Natural killer cell treated with Interleukin-12 subunit alpha and Interleukin-12 subunit beta and Interleukin-15 and Interleukin-18, amount 100 ng/mL, for 72 hours (primary cell): ENCODE measurements at regions not wholly inside any gene's neighbourhood (a gene's known extent, or its start where the extent isn't known, plus 50 kb on each side); places are given as distances from the start of the nearest gene placed in this dataset.
A peak's percentile ranks its signal among the peaks of the same experiment; 100 is the strongest.

ENCODE experiments used
- ATAC-seq, 2 donors: fragments of 150-1000 bp; cut with Tn5 transposase in 1 of 2; sonication (Bioruptor Pico), chemical (Tn5 transposase) in 1 of 2; 2 replicates each; pipeline ENCODE4 v1.10.0; 2021
- DNase-seq: peaks from one replicate; pipeline ENCODE4 v3.0.0; 2022; ENCODE audit warnings: low spot score
- H3K27ac Mint-ChIP-seq, 2 donors: 1 replicate in 1 of 2; 2 replicates in 1 of 2; pipeline ENCODE4 v1.8.0; 2022; ENCODE audit warnings: mixed read lengths in 2 of 2, mild to moderate bottlenecking in 1 of 2, moderate library complexity in 1 of 2
- H3K27me3 Mint-ChIP-seq, 2 donors: 1 replicate in 1 of 2; 2 replicates in 1 of 2; pipeline ENCODE4 v1.8.0; 2022; ENCODE audit warnings: mixed read lengths in 2 of 2
- H3K36me3 Mint-ChIP-seq: one replicate; pipeline ENCODE4 v1.8.0; 2022; ENCODE audit warnings: mixed read lengths
- H3K4me1 Mint-ChIP-seq, 2 donors: 1 replicate in 1 of 2; 2 replicates in 1 of 2; pipeline ENCODE4 v1.8.0; 2022; ENCODE audit warnings: low read depth in 2 of 2, mixed read lengths in 2 of 2, mild to moderate bottlenecking in 1 of 2
- H3K4me3 Mint-ChIP-seq: one replicate; pipeline ENCODE4 v1.8.0; 2022; ENCODE audit warnings: mixed read lengths
- H3K9me3 Mint-ChIP-seq: 2 replicates; pipeline ENCODE4 v1.8.0; 2022; ENCODE audit warnings: mixed read lengths

DNA sequence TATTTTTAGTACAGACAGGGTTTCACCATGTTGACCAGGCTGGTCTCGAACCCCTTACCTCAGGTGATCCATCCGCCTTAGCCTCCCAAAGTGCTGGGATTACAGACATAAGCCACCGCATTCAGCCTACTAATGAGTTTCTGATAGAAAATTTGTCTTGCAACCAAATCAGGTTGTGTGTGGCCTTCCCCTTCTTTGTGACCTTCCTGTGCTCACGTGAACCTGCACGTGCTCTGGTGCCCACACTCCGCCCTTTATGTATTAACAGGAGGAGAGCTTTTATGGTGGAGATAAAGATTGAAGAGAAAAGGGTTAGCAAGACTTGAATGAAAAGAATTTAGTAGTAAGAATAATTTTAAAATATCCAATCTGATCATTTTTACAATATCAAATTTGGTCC lies 343.5 kb upstream of the TMEM132C start:
- no peak for ATAC-seq
- H3K36me3 Mint-ChIP-seq = no peaks in the 10 kb centered on the region
- H3K4me1 Mint-ChIP-seq = no peaks in the 10 kb centered on the region
- H3K9me3 Mint-ChIP-seq = no peaks in the 10 kb centered on the region
- H3K27me3 Mint-ChIP-seq = no peaks in the 10 kb centered on the region
- H3K4me3 Mint-ChIP-seq = no peak overlapping the region
- DNase-seq = no peak
- no peak overlapping the region for H3K27ac Mint-ChIP-seq

DNA sequence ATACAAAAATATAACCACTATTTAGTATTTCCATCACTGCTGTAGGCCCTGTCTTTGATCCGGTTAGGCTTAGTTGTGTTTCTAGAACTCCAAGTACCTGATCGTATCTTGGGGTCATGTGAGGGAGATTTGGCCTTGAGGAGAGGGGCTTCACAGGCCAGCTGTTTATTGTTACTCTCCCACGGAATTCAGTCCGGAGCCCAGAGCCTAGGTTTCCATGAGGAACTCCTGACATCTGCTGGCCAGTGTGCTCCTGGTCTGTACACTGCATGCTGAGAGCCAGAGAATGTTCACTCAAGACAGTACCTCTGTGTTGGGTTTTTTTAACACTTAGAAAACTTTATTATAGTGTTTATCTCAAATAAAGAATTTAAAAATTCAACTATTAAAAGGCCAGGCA lies 341.0 kb upstream of the TMEM132C start:
- H3K27me3 Mint-ChIP-seq = no peaks in the 10 kb centered on the region
- H3K4me1 Mint-ChIP-seq = no peaks in the 10 kb centered on the region
- H3K9me3 Mint-ChIP-seq = no peaks in the 10 kb centered on the region
- H3K4me3 Mint-ChIP-seq = no peak overlapping the region
- ATAC-seq (no peak), DNase-seq (no peak)
- no peaks in the 10 kb centered on the region for H3K36me3 Mint-ChIP-seq
- no peak overlapping the region for H3K27ac Mint-ChIP-seq

DNA sequence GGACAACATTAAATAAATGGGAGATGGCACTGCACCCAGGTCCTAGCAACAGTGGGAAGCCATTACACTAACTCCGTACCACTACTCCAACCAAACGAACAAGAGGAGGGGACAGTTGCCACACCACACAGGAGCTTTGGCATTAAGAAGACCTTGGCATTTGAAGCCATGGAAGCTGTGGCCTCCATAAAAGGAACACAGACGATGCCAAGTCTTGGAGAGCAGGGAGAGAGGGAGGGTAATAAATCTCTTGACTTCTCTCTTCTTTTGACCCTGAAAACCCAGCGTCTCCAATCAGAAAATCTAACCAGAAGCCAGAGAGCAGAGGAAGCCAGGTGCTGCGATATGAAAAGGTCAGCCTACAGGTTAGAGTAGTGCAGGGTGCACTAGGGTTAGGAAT lies 338.8 kb upstream of the TMEM132C start:
- Mint-ChIP-seq H3K27ac (no peak overlapping the region), H3K27me3 (no peaks in the 10 kb centered on the region), H3K4me3 (no peak overlapping the region), H3K36me3 (no peaks in the 10 kb centered on the region), H3K4me1 (no peaks in the 10 kb centered on the region), H3K9me3 (no peaks in the 10 kb centered on the region)
- no peak for DNase-seq
- ATAC-seq = no peak

DNA sequence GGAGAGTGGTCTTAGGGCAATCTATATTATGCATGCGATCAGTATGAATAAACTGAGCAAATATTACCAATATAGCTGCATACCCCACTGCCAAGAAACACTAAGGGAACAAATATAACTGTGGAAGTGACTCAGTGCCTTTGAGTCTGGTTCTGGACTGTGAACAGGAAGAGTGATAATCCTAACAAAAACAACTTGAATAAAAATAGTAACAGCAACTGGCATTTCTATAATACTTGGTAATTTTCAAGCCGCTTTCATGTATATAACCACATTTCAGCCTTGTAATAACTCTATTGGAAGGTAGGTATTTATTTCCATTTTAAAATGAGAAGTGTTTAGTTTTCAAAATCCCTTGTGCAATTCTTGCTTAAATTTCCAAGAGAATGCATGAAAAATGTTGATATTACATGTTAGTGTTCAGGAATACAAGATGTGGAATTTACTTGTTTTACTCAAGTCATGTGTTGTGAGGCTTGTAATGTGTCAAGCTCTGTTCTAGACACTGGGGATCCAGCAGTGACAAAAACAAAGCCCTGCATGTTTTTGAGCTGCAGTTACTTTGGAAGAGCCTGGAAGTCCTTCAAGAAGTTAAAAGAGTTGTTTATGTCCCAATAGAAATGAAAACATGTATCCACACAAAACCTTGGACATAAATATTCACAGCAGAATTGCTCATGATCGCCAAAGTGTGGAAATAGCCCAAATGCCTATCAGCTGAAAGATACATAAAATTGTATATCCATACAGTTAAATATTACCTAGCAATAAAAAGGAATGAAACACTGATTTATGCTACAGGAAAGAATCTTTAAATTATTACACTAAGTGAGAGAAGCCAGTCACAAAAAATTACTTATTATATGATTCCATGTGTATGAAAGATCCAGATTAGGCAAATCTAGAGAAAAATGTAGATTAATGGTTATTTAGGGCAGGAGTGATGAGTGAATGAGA lies 338.1 kb upstream of the TMEM132C start:
- no peaks in the 10 kb centered on the region for H3K4me1 Mint-ChIP-seq
- no peaks in the 10 kb centered on the region for H3K36me3 Mint-ChIP-seq
- DNase-seq (no peak), ATAC-seq (no peak)
- H3K9me3 Mint-ChIP-seq = no peaks in the 10 kb centered on the region
- no peak overlapping the region for H3K27ac Mint-ChIP-seq
- H3K4me3 Mint-ChIP-seq = no peak overlapping the region
- H3K27me3 Mint-ChIP-seq = no peaks in the 10 kb centered on the region

DNA sequence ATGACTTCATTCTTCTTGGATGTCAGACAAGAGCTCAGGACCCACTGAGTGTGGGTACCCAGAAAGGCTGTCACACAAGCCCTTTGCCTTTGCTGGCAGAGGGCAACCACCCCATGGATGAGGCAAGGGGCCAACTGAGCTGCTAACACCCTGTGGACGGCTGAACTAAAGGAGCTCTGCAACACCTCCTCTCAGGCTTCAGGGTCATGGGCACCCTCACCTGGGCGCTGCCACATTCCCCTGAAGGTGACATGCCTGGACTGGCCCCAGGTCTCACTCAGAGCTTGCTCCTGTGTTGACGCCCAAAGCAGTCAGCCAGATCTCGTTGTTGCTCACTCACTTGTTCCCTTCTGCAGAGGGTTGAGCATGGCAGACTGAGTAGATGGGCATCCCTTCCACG lies 336.8 kb upstream of the TMEM132C start:
- Mint-ChIP-seq H3K27ac (no peak overlapping the region), H3K4me1 (no peaks in the 10 kb centered on the region), H3K27me3 (no peaks in the 10 kb centered on the region), H3K4me3 (no peak overlapping the region), H3K36me3 (no peaks in the 10 kb centered on the region), H3K9me3 (no peaks in the 10 kb centered on the region)
- DNase-seq = no peak
- ATAC-seq = peak in 1 of 2 donors; percentile 53

DNA sequence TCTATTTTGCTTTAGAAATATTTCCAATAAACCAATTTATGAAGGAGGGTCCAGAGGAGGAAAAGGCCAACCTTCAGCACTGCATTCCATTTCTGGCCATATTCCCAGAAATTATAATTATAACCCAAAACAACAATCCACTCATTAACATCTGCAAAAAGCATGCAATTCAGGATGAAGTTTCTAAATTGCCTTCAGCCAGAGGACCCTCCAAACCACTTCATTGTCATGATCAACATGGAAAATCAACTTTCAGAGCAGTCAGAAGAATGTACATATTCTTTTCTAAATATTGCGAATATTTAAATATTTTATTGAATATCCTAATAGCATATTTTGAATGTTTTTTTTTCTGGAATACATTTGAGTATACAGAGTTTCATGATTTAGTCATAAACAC lies 332.6 kb upstream of the TMEM132C start:
- Mint-ChIP-seq H3K9me3 (peaks cover 3% of the 10 kb centered on the region), H3K27ac (no peak overlapping the region), H3K4me1 (no peaks in the 10 kb centered on the region), H3K36me3 (no peaks in the 10 kb centered on the region), H3K4me3 (no peak overlapping the region), H3K27me3 (no peaks in the 10 kb centered on the region)
- ATAC-seq (no peak), DNase-seq (no peak)

DNA sequence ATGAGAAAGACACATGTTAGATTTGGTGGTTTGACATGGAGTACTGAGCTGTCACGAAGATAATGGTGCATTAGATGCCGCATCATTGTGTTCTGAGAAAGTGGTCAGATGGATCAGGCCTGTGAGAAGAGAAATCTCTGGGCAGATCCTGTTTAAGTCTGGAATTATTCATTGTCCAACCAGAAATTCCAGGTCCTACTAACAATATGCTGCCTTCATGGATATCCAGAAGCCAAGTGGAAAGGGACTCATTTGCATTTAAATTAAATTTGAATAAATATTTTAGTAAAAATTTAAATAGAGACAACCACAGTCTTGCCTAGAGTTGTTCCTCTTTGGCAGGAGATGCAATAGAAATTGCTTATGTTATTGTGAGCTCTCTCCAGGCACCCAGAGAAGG lies 330.5 kb upstream of the TMEM132C start:
- DNase-seq (no peak), ATAC-seq (no peak)
- Mint-ChIP-seq H3K4me1 (no peaks in the 10 kb centered on the region), H3K27me3 (no peaks in the 10 kb centered on the region), H3K9me3 (peaks cover 3% of the 10 kb centered on the region), H3K4me3 (no peak overlapping the region), H3K27ac (no peak overlapping the region), H3K36me3 (no peaks in the 10 kb centered on the region)

DNA sequence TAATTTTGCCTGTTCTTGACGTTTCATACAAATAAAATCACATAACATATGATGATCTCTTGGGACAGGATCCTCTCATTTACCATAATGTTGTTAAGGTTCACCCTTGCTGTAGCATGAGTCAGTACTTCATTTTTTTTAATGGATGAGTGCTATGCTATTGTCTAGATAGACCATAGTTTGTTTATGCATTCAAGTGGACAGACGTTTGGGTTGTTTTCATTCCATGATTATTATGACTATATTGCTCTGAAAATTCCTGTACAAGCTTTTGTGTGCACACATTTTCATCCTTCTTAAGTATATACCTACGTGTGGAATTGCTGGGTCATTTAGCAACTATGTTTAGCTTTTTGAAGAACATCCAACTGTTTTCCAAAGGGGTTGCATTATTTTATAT lies 325.6 kb upstream of the TMEM132C start:
- DNase-seq = no peak
- Mint-ChIP-seq H3K27me3 (no peaks in the 10 kb centered on the region), H3K9me3 (peaks cover 12% of the 10 kb centered on the region), H3K36me3 (no peaks in the 10 kb centered on the region), H3K27ac (no peak overlapping the region), H3K4me3 (no peak overlapping the region), H3K4me1 (no peaks in the 10 kb centered on the region)
- no peak for ATAC-seq

DNA sequence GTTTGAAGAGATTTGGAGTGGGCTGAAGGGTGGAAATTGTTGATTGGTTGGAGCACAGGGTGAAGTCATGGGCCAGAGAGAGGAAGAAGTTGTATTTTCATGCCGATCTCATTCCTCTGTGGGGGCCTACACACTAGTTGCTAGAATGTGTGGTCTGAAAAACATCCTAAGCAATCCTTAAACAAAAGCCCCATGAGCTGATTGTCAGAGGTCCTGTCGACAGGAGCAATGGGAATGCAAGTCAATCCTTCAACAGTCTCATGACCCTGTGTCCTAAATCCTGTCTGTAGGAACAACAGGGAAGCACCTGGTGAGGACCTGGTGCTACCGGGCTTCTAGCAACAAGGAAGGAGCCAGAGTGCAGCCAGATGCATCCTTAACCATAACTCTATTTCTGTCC lies 324.0 kb upstream of the TMEM132C start:
- DNase-seq (no peak), ATAC-seq (no peak)
- Mint-ChIP-seq H3K36me3 (no peaks in the 10 kb centered on the region), H3K27me3 (no peaks in the 10 kb centered on the region), H3K4me1 (no peaks in the 10 kb centered on the region), H3K27ac (no peak overlapping the region), H3K9me3 (peaks cover 15% of the 10 kb centered on the region), H3K4me3 (no peak overlapping the region)

DNA sequence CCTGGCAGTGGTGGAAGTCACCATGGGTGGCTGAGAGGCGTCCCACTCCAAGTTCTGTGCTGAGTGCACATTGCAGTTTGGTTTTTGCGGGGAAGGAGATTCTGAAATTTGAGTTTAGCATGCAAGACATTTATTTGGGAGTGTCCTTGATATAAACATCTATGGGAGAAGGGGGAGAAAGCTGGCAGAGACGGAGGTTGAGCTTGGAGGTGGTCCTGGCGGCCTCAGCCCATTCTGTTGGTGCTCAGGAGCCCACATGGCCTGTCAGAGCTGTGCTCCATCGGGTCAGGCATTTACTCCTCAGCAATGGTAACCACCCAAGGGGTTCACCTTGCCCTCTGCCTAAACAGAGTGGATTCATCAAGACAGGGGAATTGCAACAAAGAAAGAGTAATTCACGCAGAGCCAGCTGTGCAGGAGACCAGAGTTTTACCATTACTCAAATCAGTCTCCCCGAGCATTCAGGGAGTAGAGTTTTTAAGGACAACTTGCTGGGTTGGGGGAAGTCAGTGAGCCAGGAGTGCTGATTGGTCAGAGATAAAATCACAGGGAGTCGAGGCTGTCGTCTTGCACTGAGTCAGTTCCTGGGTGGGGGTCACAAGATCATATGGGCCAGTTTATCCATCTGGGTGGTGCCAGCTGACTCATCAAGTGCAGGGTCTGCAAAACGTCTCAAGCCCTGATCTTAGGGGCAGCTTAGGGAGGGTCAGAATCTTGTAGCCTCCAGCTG lies 323.3 kb upstream of the TMEM132C start:
- ATAC-seq = no peak
- Mint-ChIP-seq H3K36me3 (no peaks in the 10 kb centered on the region), H3K4me3 (no peak overlapping the region), H3K27me3 (no peaks in the 10 kb centered on the region), H3K4me1 (no peaks in the 10 kb centered on the region), H3K27ac (no peak overlapping the region), H3K9me3 (peaks cover 15% of the 10 kb centered on the region)
- no peak for DNase-seq

DNA sequence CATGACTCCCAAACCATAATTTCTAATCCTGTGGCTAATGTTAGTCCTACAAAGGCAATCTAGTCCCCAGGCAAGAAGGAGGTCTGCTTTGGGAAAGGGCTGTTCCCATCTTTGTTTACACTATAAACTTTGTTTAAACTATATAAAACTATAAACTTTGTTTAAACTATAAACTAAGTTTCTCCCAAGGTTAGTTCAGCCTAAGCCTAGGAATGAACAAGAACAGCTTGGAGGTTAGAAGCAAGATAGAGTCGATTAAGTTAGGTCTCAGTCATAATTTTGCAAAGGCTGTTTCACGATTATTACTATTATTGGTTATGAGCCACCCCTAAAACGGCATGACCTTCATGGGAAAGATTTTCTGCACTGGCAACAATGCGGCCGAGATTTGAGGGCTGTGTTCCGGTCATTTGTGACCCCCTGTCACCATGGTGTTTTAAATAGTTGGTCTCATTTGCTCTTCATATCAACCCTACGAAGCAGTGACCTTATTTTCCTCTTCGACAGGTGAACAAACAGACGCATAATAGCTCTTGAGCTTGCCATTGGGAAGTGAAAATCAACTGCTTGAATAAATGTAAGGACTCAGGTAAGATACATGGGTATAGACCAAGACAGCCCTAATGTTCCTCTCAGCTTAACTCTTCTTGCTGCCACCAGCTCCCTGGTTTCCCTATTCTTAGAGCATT lies 322.6 kb upstream of the TMEM132C start:
- no peak overlapping the region for H3K27ac Mint-ChIP-seq
- H3K4me3 Mint-ChIP-seq = no peak overlapping the region
- H3K4me1 Mint-ChIP-seq = no peaks in the 10 kb centered on the region
- H3K9me3 Mint-ChIP-seq = peaks cover 13% of the 10 kb centered on the region
- H3K36me3 Mint-ChIP-seq = no peaks in the 10 kb centered on the region
- H3K27me3 Mint-ChIP-seq = no peaks in the 10 kb centered on the region
- no peak for ATAC-seq
- no peak for DNase-seq

DNA sequence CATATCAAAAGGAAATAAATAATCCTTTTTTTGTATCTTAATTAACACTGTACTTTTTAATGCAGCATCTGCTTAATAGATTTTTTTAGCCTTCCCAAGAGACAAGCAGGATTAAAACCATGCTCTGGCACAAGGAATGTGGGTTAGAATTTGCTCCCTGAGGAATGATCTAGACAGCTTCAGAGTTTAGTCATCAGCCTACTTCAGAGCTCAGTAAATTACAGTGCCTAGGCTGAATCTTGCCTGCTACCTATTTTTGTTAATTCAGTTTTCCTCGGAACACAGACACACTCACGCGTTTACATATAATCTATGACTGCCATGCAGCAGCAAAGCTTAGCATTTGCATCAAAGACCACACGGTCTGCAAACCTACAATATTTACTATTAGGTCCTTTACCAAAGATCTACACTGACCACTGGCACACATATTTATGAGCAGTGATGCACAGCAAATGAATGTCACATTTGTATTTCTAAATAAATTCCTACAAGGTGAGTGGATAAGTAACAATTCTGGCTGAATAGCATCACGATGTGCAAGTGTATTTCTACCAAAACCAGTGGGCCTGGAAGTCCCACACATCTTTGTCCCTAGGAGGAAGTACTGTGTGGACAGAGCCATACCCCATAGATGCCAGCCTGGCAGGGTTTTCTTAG lies 309.8 kb upstream of the TMEM132C start:
- H3K27me3 Mint-ChIP-seq = no peaks in the 10 kb centered on the region
- H3K27ac Mint-ChIP-seq = no peak overlapping the region
- no peak for DNase-seq
- H3K9me3 Mint-ChIP-seq = peaks cover 2% of the 10 kb centered on the region
- H3K36me3 Mint-ChIP-seq = no peaks in the 10 kb centered on the region
- no peak for ATAC-seq
- no peak overlapping the region for H3K4me3 Mint-ChIP-seq
- no peaks in the 10 kb centered on the region for H3K4me1 Mint-ChIP-seq

DNA sequence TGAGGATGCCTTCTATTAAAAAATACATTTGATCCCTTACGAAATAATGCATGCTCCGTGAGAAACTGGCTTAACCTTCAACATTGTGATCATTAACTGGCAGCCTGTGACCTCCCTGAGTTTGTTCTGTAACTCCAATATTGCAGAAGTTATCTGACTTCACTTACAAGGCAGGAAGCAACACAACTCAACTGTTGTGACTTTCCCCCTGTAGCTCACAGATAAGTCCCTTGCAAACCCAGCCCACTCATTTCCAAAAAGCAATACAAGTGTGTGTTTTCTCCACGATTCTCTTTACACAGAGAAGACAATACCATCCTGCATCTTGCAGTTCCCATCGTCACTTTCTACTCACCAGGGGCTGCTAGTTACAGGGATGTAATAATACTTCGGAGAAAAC lies 304.7 kb upstream of the TMEM132C start:
- Mint-ChIP-seq H3K27me3 (no peaks in the 10 kb centered on the region), H3K4me3 (no peak overlapping the region), H3K36me3 (peaks cover 4% of the 10 kb centered on the region), H3K27ac (no peak overlapping the region), H3K9me3 (peaks cover 6% of the 10 kb centered on the region), H3K4me1 (no peaks in the 10 kb centered on the region)
- ATAC-seq (no peak), DNase-seq (no peak)
